ENCODE measurements at regions not wholly inside any gene's neighbourhood (a gene's known extent, or its start where the extent isn't known, plus 50 kb on each side); places are given as distances from the start of the nearest gene placed in this dataset.

GRCh38 chr9:89715881-89716280 is 111.1 kb downstream of the GADD45G start:
- TF ChIP-seq CTCF (IDR thresholded peaks at IDR 0.05; ENCODE audit: poor library complexity) (no peak), EZH2 (IDR thresholded peaks at IDR 0.05; ENCODE audit: borderline replicate concordance) (no peak), EZH2phosphoT487 (IDR thresholded peaks at IDR 0.05; ENCODE audit: low read depth, severe bottlenecking, unreplicated experiment) (no peak)

Measured in hepatocyte (in vitro differentiated cells).